GM12878 (cell line): ENCODE measurements at regions not wholly inside any gene's neighbourhood (a gene's known extent, or its start where the extent isn't known, plus 50 kb on each side); places are given as distances from the start of the nearest gene placed in this dataset.

Source experiments
- CEBPB ChIP-seq, 2 experiments: fragments of 150-350 bp in 1 of 2; IDR thresholded peaks; 2 replicates each; pipeline ENCODE4 v1.6.1; 2012 to 2014; ENCODE audit warnings: low read depth in 2 of 2, low read length in 2 of 2, borderline replicate concordance in 1 of 2, inconsistent platforms in 1 of 2
- NR2C2 ChIP-seq: IDR thresholded peaks from 2 replicates; pipeline ENCODE4 v1.6.1; 2011; ENCODE audit warnings: borderline replicate concordance, low read depth; ENCODE audit not compliant: control insufficient read depth, insufficient read length
- RAD21 ChIP-seq: IDR thresholded peaks from 2 replicates; pipeline ENCODE4 v1.6.1; 2011; ENCODE audit warnings: mild to moderate bottlenecking, low read depth, low read length, moderate library complexity; ENCODE audit not compliant: insufficient read depth
- RFX5 ChIP-seq: IDR thresholded peaks from 2 replicates; pipeline ENCODE4 v1.6.1; 2011; ENCODE audit warnings: low read depth, low read length, improper control_type of control experiment
- STAT1 ChIP-seq: fragments of 450-650 bp; conservative IDR thresholded peaks from 2 replicates; pipeline ENCODE4 v1.6.1; 2014; ENCODE audit warnings: antibody characterized with exemption, mild to moderate bottlenecking
- TF ChIP-seq, protein P1 (sequence below): fragments of 450-650 bp; formaldehyde crosslinking; IDR thresholded peaks from 2 replicates; pipeline ENCODE4 v1.5.0; 2022; ENCODE audit warnings: mild to moderate bottlenecking, missing genetic modification characterization

- TF ChIP-seq RAD21: no peak
- TF ChIP-seq CEBPB (IDR thresholded peaks at IDR 0.05; ENCODE audit: borderline replicate concordance in 1 of 2, low read depth in 2 of 2, low read length in 2 of 2): no peak
- no peak for TF ChIP-seq NR2C2
- TF ChIP-seq, protein P1, sequence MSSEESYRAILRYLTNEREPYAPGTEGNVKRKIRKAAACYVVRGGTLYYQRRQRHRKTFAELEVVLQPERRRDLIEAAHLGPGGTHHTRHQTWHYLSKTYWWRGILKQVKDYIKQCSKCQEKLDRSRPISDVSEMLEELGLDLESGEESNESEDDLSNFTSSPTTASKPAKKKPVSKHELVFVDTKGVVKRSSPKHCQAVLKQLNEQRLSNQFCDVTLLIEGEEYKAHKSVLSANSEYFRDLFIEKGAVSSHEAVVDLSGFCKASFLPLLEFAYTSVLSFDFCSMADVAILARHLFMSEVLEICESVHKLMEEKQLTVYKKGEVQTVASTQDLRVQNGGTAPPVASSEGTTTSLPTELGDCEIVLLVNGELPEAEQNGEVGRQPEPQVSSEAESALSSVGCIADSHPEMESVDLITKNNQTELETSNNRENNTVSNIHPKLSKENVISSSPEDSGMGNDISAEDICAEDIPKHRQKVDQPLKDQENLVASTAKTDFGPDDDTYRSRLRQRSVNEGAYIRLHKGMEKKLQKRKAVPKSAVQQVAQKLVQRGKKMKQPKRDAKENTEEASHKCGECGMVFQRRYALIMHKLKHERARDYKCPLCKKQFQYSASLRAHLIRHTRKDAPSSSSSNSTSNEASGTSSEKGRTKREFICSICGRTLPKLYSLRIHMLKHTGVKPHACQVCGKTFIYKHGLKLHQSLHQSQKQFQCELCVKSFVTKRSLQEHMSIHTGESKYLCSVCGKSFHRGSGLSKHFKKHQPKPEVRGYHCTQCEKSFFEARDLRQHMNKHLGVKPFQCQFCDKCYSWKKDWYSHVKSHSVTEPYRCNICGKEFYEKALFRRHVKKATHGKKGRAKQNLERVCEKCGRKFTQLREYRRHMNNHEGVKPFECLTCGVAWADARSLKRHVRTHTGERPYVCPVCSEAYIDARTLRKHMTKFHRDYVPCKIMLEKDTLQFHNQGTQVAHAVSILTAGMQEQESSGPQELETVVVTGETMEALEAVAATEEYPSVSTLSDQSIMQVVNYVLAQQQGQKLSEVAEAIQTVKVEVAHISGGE (CRISPR knock-in tag): no peak
- TF ChIP-seq STAT1: no peak
- TF ChIP-seq RFX5: no peak
These were observed 183.6 kb downstream of the FAXC start for GRCh38 chr6:99165838-99166237.
